Endodermal cell (in vitro differentiated cells): ENCODE measurements at regions not wholly inside any gene's neighbourhood (a gene's known extent, or its start where the extent isn't known, plus 50 kb on each side); places are given as distances from the start of the nearest gene placed in this dataset.

Experiments
- DNase-seq: peaks from one replicate; pipeline ENCODE4 v3.0.0-alpha.2; 2017
- H3K27ac ChIP-seq: 2 replicates; pipeline ENCODE4 v1.5.1; 2013; ENCODE audit warnings: mild to moderate bottlenecking, low read depth, low read length, moderate library complexity
- H3K27me3 ChIP-seq: 2 replicates; pipeline ENCODE4 v1.6.1; 2013; ENCODE audit warnings: mild to moderate bottlenecking, low read length, moderate library complexity; ENCODE audit not compliant: insufficient read depth, control insufficient read depth, poor library complexity, severe bottlenecking
- H3K36me3 ChIP-seq: 2 replicates; pipeline ENCODE4 v1.7.0; 2013; ENCODE audit warnings: mild to moderate bottlenecking, low read length, moderate library complexity; ENCODE audit not compliant: control insufficient read depth, insufficient read depth
- H3K4me1 ChIP-seq: one replicate; pipeline ENCODE4 v1.7.0; 2013; ENCODE audit warnings: low read length; ENCODE audit not compliant: control insufficient read depth, insufficient read depth
- H3K4me3 ChIP-seq: 2 replicates; pipeline ENCODE4 v1.5.1; 2013; ENCODE audit warnings: mild to moderate bottlenecking, low read length, moderate library complexity
- H3K9ac ChIP-seq: 2 replicates; pipeline ENCODE4 v1.6.1; 2013; ENCODE audit warnings: mild to moderate bottlenecking, low read length, moderate library complexity; ENCODE audit not compliant: poor library complexity, severe bottlenecking; ENCODE audit errors: extremely low read depth
- H3K9me3 ChIP-seq: 2 replicates; pipeline ENCODE4 v1.6.1; 2013; ENCODE audit warnings: mild to moderate bottlenecking, low read length, moderate library complexity; ENCODE audit not compliant: control insufficient read depth
- H3K27ac Mint-ChIP-seq: 2 replicates; pipeline ENCODE4 v1.8.0; 2020; ENCODE audit warnings: mixed read lengths
- H3K27me3 Mint-ChIP-seq: 2 replicates; pipeline ENCODE4 v1.8.0; 2021; ENCODE audit warnings: mild to moderate bottlenecking, mixed read lengths; ENCODE audit not compliant: insufficient read depth
- H3K36me3 Mint-ChIP-seq: 2 replicates; pipeline ENCODE4 v1.8.0; 2020; ENCODE audit warnings: low read depth, mixed read lengths
- H3K4me1 Mint-ChIP-seq: 2 replicates; pipeline ENCODE4 v1.8.0; 2020; ENCODE audit warnings: mixed read lengths
- H3K4me3 Mint-ChIP-seq: 2 replicates; pipeline ENCODE4 v1.8.0; 2020; ENCODE audit warnings: mild to moderate bottlenecking, moderate library complexity, mixed read lengths
- H3K9me3 Mint-ChIP-seq: 2 replicates; pipeline ENCODE4 v1.8.0; 2020; ENCODE audit warnings: mild to moderate bottlenecking, mixed read lengths
- WGBS, 2 experiments: methylation state at CpG; one replicate each; pipeline versions ENCODE4 v1.1.5 to v1.1.7; 2013; ENCODE audit warnings: missing lambda C conversion rate in 2 of 2, mixed read lengths in 1 of 2; ENCODE audit not compliant: insufficient coverage in 1 of 2, insufficient read length in 1 of 2; 5-methylcytosine and 5-hydroxymethylcytosine counted together
- TF ChIP-seq, protein P1 (sequence below): fragments of 200-600 bp; sonication (generic); conservative IDR thresholded peaks from 2 replicates; pipeline ENCODE4 v1.5.0; 2021; ENCODE audit warnings: antibody characterized with exemption, mild to moderate bottlenecking

DNA sequence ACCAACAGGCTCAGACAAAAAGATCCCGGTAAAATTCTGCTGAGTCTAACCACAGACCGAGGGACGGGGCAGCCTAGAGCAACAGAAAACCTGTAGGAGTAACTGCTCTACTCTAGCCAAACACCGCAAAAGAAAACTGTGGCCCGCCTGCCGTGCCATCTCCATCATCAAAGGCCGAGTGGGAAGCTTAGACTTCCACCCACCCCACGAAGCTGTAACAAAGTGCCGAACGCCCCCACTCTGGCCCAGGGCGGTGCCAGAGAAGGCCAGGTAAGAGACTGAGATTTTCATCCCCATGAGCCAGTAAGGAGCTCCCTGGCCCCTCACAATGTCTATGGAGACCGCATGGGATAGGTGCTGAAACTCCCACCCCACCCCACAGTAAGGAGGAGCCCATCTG, 231.9 kb upstream of the COX10 start:
- Histone ChIP-seq H3K4me1 (no peaks in the 10 kb centered on the region), H3K9me3 (no peaks in the 10 kb centered on the region), H3K4me3 (no peak overlapping the region), H3K36me3 (no peaks in the 10 kb centered on the region), H3K27me3 (no peaks in the 10 kb centered on the region), H3K9ac (no peak overlapping the region), H3K27ac (no peak overlapping the region)
- TF ChIP-seq, protein P1, sequence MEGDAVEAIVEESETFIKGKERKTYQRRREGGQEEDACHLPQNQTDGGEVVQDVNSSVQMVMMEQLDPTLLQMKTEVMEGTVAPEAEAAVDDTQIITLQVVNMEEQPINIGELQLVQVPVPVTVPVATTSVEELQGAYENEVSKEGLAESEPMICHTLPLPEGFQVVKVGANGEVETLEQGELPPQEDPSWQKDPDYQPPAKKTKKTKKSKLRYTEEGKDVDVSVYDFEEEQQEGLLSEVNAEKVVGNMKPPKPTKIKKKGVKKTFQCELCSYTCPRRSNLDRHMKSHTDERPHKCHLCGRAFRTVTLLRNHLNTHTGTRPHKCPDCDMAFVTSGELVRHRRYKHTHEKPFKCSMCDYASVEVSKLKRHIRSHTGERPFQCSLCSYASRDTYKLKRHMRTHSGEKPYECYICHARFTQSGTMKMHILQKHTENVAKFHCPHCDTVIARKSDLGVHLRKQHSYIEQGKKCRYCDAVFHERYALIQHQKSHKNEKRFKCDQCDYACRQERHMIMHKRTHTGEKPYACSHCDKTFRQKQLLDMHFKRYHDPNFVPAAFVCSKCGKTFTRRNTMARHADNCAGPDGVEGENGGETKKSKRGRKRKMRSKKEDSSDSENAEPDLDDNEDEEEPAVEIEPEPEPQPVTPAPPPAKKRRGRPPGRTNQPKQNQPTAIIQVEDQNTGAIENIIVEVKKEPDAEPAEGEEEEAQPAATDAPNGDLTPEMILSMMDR: no peak
- no peak overlapping the region for H3K27ac Mint-ChIP-seq
- H3K4me1 Mint-ChIP-seq: peaks cover 7% of the 10 kb centered on the region
- H3K27me3 Mint-ChIP-seq: no peaks in the 10 kb centered on the region
- no peak for DNase-seq
- no peaks in the 10 kb centered on the region for H3K36me3 Mint-ChIP-seq
- 95 to 96% methylated on average over 8 to 12 of the region's 12 CpGs for WGBS, 2 experiments
- H3K4me3 Mint-ChIP-seq: no peak overlapping the region
- no peaks in the 10 kb centered on the region for H3K9me3 Mint-ChIP-seq

DNA sequence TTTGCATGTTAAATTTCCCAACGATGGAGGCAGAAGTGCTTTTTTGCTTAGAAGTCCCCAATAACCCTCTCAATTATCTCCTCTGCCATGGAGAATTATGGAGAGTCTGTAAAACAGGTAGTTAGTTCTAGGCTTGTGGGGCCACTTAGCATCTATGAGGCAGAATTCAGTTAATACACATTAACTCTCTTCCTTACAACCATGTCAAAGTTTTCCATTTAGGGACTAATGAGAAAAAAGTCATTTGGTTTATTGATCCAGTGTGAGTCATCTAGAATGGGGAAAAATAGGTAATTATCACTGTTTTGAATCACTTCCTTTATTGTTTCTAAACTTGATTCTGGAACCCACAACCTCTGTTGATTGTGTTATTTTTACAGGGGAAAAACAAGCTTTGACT, 229.1 kb upstream of the COX10 start:
- Mint-ChIP-seq H3K27me3 (peaks cover 3% of the 10 kb centered on the region), H3K27ac (no peak overlapping the region), H3K9me3 (no peaks in the 10 kb centered on the region), H3K4me1 (peaks cover 7% of the 10 kb centered on the region), H3K4me3 (no peak overlapping the region), H3K36me3 (no peaks in the 10 kb centered on the region)
- DNase-seq: no peak
- Histone ChIP-seq H3K27ac (no peak overlapping the region), H3K27me3 (no peaks in the 10 kb centered on the region), H3K9me3 (no peaks in the 10 kb centered on the region), H3K36me3 (no peaks in the 10 kb centered on the region), H3K4me1 (no peaks in the 10 kb centered on the region), H3K4me3 (no peak overlapping the region), H3K9ac (no peak overlapping the region)
- TF ChIP-seq, protein P1: no peak
- WGBS, 2 experiments: 94 to 100% methylated on average over 1 of the region's 1 CpG

DNA sequence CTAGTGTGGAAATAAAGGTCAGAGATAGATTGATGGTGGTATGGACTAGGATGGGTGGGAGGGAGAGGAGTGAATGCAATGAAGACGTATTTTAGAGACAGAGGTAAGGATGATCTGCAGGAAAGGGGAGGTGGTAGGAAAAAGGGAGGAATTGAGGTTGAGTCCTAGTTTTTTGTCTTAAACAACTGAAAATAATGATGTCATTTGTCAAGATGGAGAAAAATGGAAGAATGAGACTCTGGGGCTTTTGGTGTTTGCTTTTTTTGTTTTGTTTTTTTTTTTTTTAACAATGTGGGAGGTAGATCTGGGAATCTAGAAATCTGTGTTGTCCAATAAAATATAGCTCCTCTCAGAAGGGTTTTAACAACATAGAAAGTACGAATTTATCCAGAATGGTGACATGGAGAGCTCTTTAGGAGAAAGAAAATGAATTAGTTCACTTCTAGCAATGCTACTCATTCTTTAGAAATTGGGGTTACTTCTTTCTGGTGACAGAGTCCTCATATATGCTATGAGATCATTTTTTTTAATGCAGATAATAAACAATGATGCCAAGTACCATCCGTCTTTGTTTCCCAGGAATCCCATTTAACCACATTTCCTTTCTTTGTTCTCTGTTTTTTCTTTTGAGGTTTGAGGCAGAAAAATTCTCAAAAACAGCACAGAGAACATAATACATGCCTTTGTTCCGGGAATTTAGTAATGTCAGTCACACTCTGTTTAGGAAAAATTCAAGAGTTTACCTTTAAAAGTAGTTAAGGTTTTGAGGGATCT, 225.3 kb upstream of the COX10 start:
- Mint-ChIP-seq H3K4me3 (no peak overlapping the region), H3K4me1 (peaks cover 7% of the 10 kb centered on the region), H3K9me3 (peaks cover 8% of the 10 kb centered on the region), H3K27ac (no peak overlapping the region), H3K27me3 (peaks cover 3% of the 10 kb centered on the region), H3K36me3 (no peaks in the 10 kb centered on the region)
- DNase-seq: no peak
- WGBS, 2 experiments: 75 to 76% methylated on average over 2 to 4 of the region's 4 CpGs
- TF ChIP-seq, protein P1: no peak
- Histone ChIP-seq H3K9ac (no peak overlapping the region), H3K9me3 (peaks cover 16% of the 10 kb centered on the region), H3K27me3 (no peaks in the 10 kb centered on the region), H3K4me3 (no peak overlapping the region), H3K36me3 (no peaks in the 10 kb centered on the region), H3K27ac (no peak overlapping the region), H3K4me1 (no peaks in the 10 kb centered on the region)
